OCI-LY1 (cell line): ENCODE measurements at regions not wholly inside any gene's neighbourhood (a gene's known extent, or its start where the extent isn't known, plus 50 kb on each side); places are given as distances from the start of the nearest gene placed in this dataset.

ENCODE experiments used
- CTCF ChIP-seq: fragments of 200-600 bp; sonication (generic), shearing (Covaris generic); IDR thresholded peaks from 2 replicates; pipeline ENCODE4 v1.5.1; 2017; ENCODE audit warnings: mild to moderate bottlenecking, antibody characterized with exemption, low read length, moderate library complexity, mixed read lengths
- EZH2 ChIP-seq: fragments of 200-600 bp; sonication (generic), shearing (Covaris generic); IDR thresholded peaks from 2 replicates; pipeline ENCODE4 v1.8.0; 2017; ENCODE audit warnings: borderline replicate concordance, mixed run types, mild to moderate bottlenecking, antibody characterized with exemption, low read length, moderate library complexity, mixed read lengths

- TF ChIP-seq CTCF (no peak), EZH2 (no peak)
These were observed 266.9 kb downstream of the DUSP6 start for GRCh38 chr12:89085421-89085820.
